ENCODE measurements at regions not wholly inside any gene's neighbourhood (a gene's known extent, or its start where the extent isn't known, plus 50 kb on each side); places are given as distances from the start of the nearest gene placed in this dataset.

DNA sequence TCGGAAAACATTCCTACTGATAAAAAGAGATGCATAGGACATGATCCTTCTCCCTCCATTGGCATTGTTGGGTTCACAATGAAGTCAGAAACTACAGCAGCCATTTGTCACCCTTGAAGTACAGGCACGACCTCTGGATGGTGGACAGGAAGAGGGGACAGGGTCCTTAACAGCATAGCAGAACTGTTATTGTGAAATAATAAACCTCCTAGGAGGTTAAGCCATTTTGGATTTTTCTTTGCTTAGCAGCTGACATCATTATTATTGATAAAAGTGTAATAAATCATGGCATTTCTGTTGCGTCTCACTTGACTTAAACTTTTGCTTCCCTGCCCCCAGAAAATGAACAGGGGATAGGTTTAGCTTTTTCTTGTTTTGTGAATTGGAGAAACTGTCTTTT is 134.3 kb upstream of the SASH1 start:
- TF ChIP-seq EZH2 (IDR thresholded peaks at IDR 0.05; ENCODE audit: borderline replicate concordance, low read depth, low read length, severe bottlenecking) = no peak
- TF ChIP-seq, protein P1, sequence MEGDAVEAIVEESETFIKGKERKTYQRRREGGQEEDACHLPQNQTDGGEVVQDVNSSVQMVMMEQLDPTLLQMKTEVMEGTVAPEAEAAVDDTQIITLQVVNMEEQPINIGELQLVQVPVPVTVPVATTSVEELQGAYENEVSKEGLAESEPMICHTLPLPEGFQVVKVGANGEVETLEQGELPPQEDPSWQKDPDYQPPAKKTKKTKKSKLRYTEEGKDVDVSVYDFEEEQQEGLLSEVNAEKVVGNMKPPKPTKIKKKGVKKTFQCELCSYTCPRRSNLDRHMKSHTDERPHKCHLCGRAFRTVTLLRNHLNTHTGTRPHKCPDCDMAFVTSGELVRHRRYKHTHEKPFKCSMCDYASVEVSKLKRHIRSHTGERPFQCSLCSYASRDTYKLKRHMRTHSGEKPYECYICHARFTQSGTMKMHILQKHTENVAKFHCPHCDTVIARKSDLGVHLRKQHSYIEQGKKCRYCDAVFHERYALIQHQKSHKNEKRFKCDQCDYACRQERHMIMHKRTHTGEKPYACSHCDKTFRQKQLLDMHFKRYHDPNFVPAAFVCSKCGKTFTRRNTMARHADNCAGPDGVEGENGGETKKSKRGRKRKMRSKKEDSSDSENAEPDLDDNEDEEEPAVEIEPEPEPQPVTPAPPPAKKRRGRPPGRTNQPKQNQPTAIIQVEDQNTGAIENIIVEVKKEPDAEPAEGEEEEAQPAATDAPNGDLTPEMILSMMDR (IDR thresholded peaks at IDR 0.05; ENCODE audit: borderline replicate concordance, extremely low read depth, low read length, poor library complexity, severe bottlenecking) = no peak
